ENCODE measurements at regions not wholly inside any gene's neighbourhood (a gene's known extent, or its start where the extent isn't known, plus 50 kb on each side); places are given as distances from the start of the nearest gene placed in this dataset.

GRCh38 chr11:92455210-92455790 is 230.7 kb downstream of the FAT3 start:
- Histone ChIP-seq H3K79me2 (ENCODE audit: insufficient read depth, low read depth) (no peaks in the 10 kb centered on the region), H3K36me3 (ENCODE audit: insufficient read depth) (no peaks in the 10 kb centered on the region), H3K9ac (no peak overlapping the region), H3K4me3 (IDR thresholded peaks at IDR 0.05; ENCODE audit: insufficient read depth, low read depth, low read length) (no peak overlapping the region), H3K4me2 (no peak overlapping the region), H3K27me3 (ENCODE audit: insufficient read depth, low read depth) (no peaks in the 10 kb centered on the region), H2AFZ (ENCODE audit: low read depth) (no peak overlapping the region), H3K4me1 (ENCODE audit: low read depth, poor library complexity, severe bottlenecking) (no peaks in the 10 kb centered on the region), H3K27ac (no peak overlapping the region), H4K20me1 (ENCODE audit: insufficient read depth) (no peaks in the 10 kb centered on the region)
- TF ChIP-seq CTCF (conservative IDR thresholded peaks at IDR 0.05; ENCODE audit: low read depth, low read length) = no peak

- no peak overlapping the region for H3K4me3 ChIP-seq (IDR thresholded peaks at IDR 0.05; ENCODE audit: insufficient read depth, low read depth, low read length)
- H4K20me1 ChIP-seq (ENCODE audit: insufficient read depth) = no peaks in the 10 kb centered on the region
- no peak overlapping the region for H2AFZ ChIP-seq (ENCODE audit: low read depth)
- no peaks in the 10 kb centered on the region for H3K27me3 ChIP-seq (ENCODE audit: insufficient read depth, low read depth)
- H3K36me3 ChIP-seq (ENCODE audit: insufficient read depth) = no peaks in the 10 kb centered on the region
- H3K79me2 ChIP-seq (ENCODE audit: insufficient read depth, low read depth) = no peaks in the 10 kb centered on the region
- no peak overlapping the region for H3K9ac ChIP-seq
- TF ChIP-seq CTCF (conservative IDR thresholded peaks at IDR 0.05; ENCODE audit: low read depth, low read length) = no peak
- no peak overlapping the region for H3K27ac ChIP-seq
- H3K4me2 ChIP-seq = no peak overlapping the region
- H3K4me1 ChIP-seq (ENCODE audit: low read depth, poor library complexity, severe bottlenecking) = no peaks in the 10 kb centered on the region
Observed at GRCh38 chr11:92457250-92457649, 232.6 kb downstream of the FAT3 start.

GRCh38 chr11:92458486-92458885 is 233.9 kb downstream of the FAT3 start:
- Histone ChIP-seq H4K20me1 (ENCODE audit: insufficient read depth) (no peaks in the 10 kb centered on the region), H3K27me3 (ENCODE audit: insufficient read depth, low read depth) (no peaks in the 10 kb centered on the region), H3K4me1 (ENCODE audit: low read depth, poor library complexity, severe bottlenecking) (no peaks in the 10 kb centered on the region), H3K4me3 (IDR thresholded peaks at IDR 0.05; ENCODE audit: insufficient read depth, low read depth, low read length) (no peak overlapping the region), H2AFZ (ENCODE audit: low read depth) (no peak overlapping the region), H3K79me2 (ENCODE audit: insufficient read depth, low read depth) (no peaks in the 10 kb centered on the region), H3K36me3 (ENCODE audit: insufficient read depth) (no peaks in the 10 kb centered on the region), H3K27ac (no peak overlapping the region), H3K4me2 (no peak overlapping the region), H3K9ac (no peak overlapping the region)
- TF ChIP-seq CTCF (conservative IDR thresholded peaks at IDR 0.05; ENCODE audit: low read depth, low read length) = no peak

- no peaks in the 10 kb centered on the region for H3K27me3 ChIP-seq (ENCODE audit: insufficient read depth, low read depth)
- no peak overlapping the region for H2AFZ ChIP-seq (ENCODE audit: low read depth)
- TF ChIP-seq CTCF (conservative IDR thresholded peaks at IDR 0.05; ENCODE audit: low read depth, low read length) = no peak
- no peak overlapping the region for H3K27ac ChIP-seq
- H3K4me3 ChIP-seq (IDR thresholded peaks at IDR 0.05; ENCODE audit: insufficient read depth, low read depth, low read length) = no peak overlapping the region
- no peaks in the 10 kb centered on the region for H3K79me2 ChIP-seq (ENCODE audit: insufficient read depth, low read depth)
- H3K9ac ChIP-seq = no peak overlapping the region
- H4K20me1 ChIP-seq (ENCODE audit: insufficient read depth) = no peaks in the 10 kb centered on the region
- H3K4me1 ChIP-seq (ENCODE audit: low read depth, poor library complexity, severe bottlenecking) = no peaks in the 10 kb centered on the region
- H3K36me3 ChIP-seq (ENCODE audit: insufficient read depth) = no peaks in the 10 kb centered on the region
- no peak overlapping the region for H3K4me2 ChIP-seq
Observed at GRCh38 chr11:92460213-92460612, 235.6 kb downstream of the FAT3 start.
